B cell (primary cell): ENCODE measurements at regions not wholly inside any gene's neighbourhood (a gene's known extent, or its start where the extent isn't known, plus 50 kb on each side); places are given as distances from the start of the nearest gene placed in this dataset.

Source experiments
- ATAC-seq: fragments of 200-7000 bp; cut with Tn5 transposase; one replicate; pipeline ENCODE4 v1.10.0; 2021; ENCODE audit warnings: low read depth, mild to moderate bottlenecking, moderate number of reproducible peaks, moderate library complexity
- CTCF ChIA-PET: fragments of 350-600 bp; sonication (Branson Sonifier 250); formaldehyde crosslinking; loops from one replicate; lab custom pipeline; 2021; ENCODE audit warnings: antibody characterized with exemption, inconsistent platforms; lab: Charles Lee
- POLR2A ChIA-PET: fragments of 350-600 bp; sonication (Branson Sonifier 250); formaldehyde crosslinking; loops from one replicate; lab custom pipeline; 2021; ENCODE audit warnings: antibody characterized with exemption; lab: Charles Lee
- DNase-seq: peaks from one replicate; pipeline ENCODE4 v3.0.0; 2013
- H2AFZ ChIP-seq: 2 replicates; pipeline ENCODE4 v1.6.1; 2012; ENCODE audit warnings: mild to moderate bottlenecking, low read depth, low read length; ENCODE audit not compliant: insufficient read depth, poor library complexity, severe bottlenecking
- H3K27ac ChIP-seq, 2 donors: 1 replicate in 1 of 2; 2 replicates in 1 of 2; pipeline ENCODE4 v1.5.1; 2012 to 2013; ENCODE audit warnings: low read length in 2 of 2, mild to moderate bottlenecking in 2 of 2, moderate library complexity in 1 of 2
- H3K27me3 ChIP-seq, 4 experiments: fragments of 200-600 bp in 1 of 4; sonication (generic) in 1 of 4; replicated peaks in 1 of 4; 1 replicate in 2 of 4; 2 replicates in 2 of 4; pipeline versions ENCODE4 v1.6.1 to v1.7.0; 2013 to 2016; ENCODE audit warnings: low read length in 3 of 4, mild to moderate bottlenecking in 2 of 4, mixed read lengths in 1 of 4, moderate library complexity in 1 of 4; ENCODE audit not compliant: insufficient read depth in 4 of 4, control insufficient read depth in 3 of 4; ENCODE audit errors: control extremely low read depth in 1 of 4
- H3K36me3 ChIP-seq, 2 experiments: replicated peaks in 1 of 2; 1 replicate in 1 of 2; 2 replicates in 1 of 2; pipeline versions ENCODE4 v1.6.1 to v1.7.1; 2013; ENCODE audit warnings: low read length in 1 of 2; ENCODE audit not compliant: insufficient read depth in 2 of 2, control insufficient read depth in 1 of 2; ENCODE audit errors: control extremely low read depth in 1 of 2, extremely low read depth in 1 of 2
- H3K4me1 ChIP-seq, 2 donors: fragments of 200-600 bp in 1 of 2; sonication (generic) in 1 of 2; 1 replicate in 1 of 2; 2 replicates in 1 of 2; pipeline versions ENCODE4 v1.5.1 to v1.6.1; 2013 to 2017; ENCODE audit warnings: low read length in 2 of 2; ENCODE audit not compliant: control insufficient read depth in 2 of 2, insufficient read depth in 2 of 2
- H3K4me2 ChIP-seq: replicated peaks from 2 replicates; pipeline ENCODE3; 2012; ENCODE audit warnings: mild to moderate bottlenecking, low read depth, low read length; ENCODE audit not compliant: poor library complexity, severe bottlenecking
- H3K4me3 ChIP-seq, 5 experiments: fragments of 200-600 bp in 1 of 5; sonication (generic) in 1 of 5; 1 replicate in 3 of 5; 2 replicates in 2 of 5; pipeline versions ENCODE4 v1.5.1 to v1.7.0; 2011 to 2016; ENCODE audit warnings: low read length in 4 of 5, mild to moderate bottlenecking in 4 of 5, low read depth in 2 of 5, control low read depth in 1 of 5, moderate library complexity in 1 of 5; ENCODE audit not compliant: insufficient read depth in 1 of 5; ENCODE audit errors: control extremely low read depth in 1 of 5, extremely low read depth in 1 of 5
- H3K79me2 ChIP-seq: fragments of 200-600 bp; sonication (generic); one replicate; pipeline ENCODE4 v1.6.0; 2016; ENCODE audit warnings: low read length; ENCODE audit not compliant: control insufficient read depth, insufficient read depth
- H3K9ac ChIP-seq: fragments of 200-600 bp; sonication (generic); 2 replicates; pipeline ENCODE4 v1.6.1; 2017; ENCODE audit warnings: mild to moderate bottlenecking, low read length, moderate library complexity
- H3K9me3 ChIP-seq, 3 donors: one replicate each; pipeline versions ENCODE4 v1.6.1 to v1.7.1; 2013; ENCODE audit warnings: low read length in 2 of 3; ENCODE audit not compliant: control insufficient read depth in 2 of 3, insufficient read depth in 1 of 3; ENCODE audit errors: control extremely low read depth in 1 of 3
- H4K20me1 ChIP-seq: 2 replicates; pipeline ENCODE4 v1.6.0; 2012; ENCODE audit warnings: mild to moderate bottlenecking, low read length; ENCODE audit not compliant: insufficient read depth, control insufficient read depth, poor library complexity, severe bottlenecking
- H3K27ac Mint-ChIP-seq: one replicate; pipeline ENCODE4 v1.8.0; 2021; ENCODE audit warnings: mixed read lengths
- H3K27me3 Mint-ChIP-seq: one replicate; pipeline ENCODE4 v1.8.0; 2021; ENCODE audit warnings: mixed read lengths
- H3K4me1 Mint-ChIP-seq: one replicate; pipeline ENCODE4 v1.8.0; 2021; ENCODE audit warnings: mixed read lengths
- H3K4me3 Mint-ChIP-seq: one replicate; pipeline ENCODE4 v1.8.0; 2021; ENCODE audit warnings: mixed read lengths
- H3K9me3 Mint-ChIP-seq: one replicate; pipeline ENCODE4 v1.8.0; 2022; ENCODE audit warnings: mixed read lengths; ENCODE audit not compliant: insufficient read depth
- EZH2 ChIP-seq: IDR thresholded peaks from 2 replicates; pipeline ENCODE4 v1.6.1; 2012; ENCODE audit warnings: borderline replicate concordance, low read depth, mild to moderate bottlenecking, moderate library complexity, low read length; ENCODE audit not compliant: insufficient read depth, poor library complexity, severe bottlenecking
- WGBS: methylation state at CpG from one replicate; pipeline ENCODE4 v1.1.5; 2013; ENCODE audit warnings: missing lambda C conversion rate; ENCODE audit not compliant: insufficient coverage; 5-methylcytosine and 5-hydroxymethylcytosine counted together
- intact Hi-C: fragments of 100-400 bp; cut with micrococcal nuclease; formaldehyde crosslinking; loops from one replicate; pipeline ENCODE4 v1.10.0; 2022
- TF ChIP-seq, protein P1 (sequence below): fragments of 200-600 bp; IDR thresholded peaks from one replicate; pipeline ENCODE4 v1.8.0; 2022; ENCODE audit warnings: antibody characterized with exemption, mild to moderate bottlenecking

DNA sequence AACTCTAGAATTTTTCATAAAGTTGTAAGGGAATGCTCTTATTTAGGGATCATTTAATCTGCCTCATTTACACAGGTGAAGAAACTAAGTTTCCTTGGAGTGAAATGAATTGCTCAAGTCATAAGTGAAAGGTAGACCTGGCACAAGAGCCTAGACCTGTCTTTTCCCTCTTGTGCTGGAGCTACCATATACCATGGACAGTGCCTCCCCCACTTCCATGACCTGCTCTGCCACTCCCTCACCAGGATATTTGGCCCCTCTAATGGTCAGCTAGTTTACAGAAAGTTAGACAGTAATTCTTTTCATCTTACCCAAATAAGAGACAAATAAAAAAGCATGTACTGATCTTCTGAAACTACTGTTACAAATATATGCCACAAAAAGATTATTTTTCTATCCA, 105.5 kb upstream of the ACO1 start:
- H3K4me1 Mint-ChIP-seq: no peaks in the 10 kb centered on the region

DNA sequence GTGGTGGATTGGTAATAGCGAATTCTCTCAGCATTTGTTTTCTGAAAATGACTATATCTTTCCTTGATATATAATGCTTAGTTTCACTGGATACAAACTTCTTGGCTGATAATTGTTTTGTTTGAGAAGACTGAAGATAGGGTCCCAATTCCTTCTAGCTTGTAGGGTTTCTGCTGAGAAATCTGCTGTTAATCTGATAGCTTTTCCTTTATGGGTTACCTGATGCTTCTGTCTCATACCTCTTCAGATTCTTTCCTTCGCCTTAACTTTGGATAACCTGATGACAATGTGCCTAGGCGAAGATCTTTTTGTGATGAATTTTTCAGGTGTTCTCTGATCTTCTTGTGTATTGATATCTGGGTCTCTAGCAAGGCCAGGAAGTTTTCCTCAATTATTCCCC, 94.7 kb upstream of the ACO1 start:
- Histone ChIP-seq H3K79me2 (no peaks in the 10 kb centered on the region), H3K4me3 (no peak overlapping the region), H3K9me3 (peaks cover 0 to 6% (median 0%) of the 10 kb centered on the region in 3 donors), H4K20me1 (no peaks in the 10 kb centered on the region), H3K4me1 (no peaks in the 10 kb centered on the region), H3K4me2 (no peak overlapping the region), H3K27ac (no peak overlapping the region), H3K36me3 (no peaks in the 10 kb centered on the region), H3K27me3 (peaks cover 0 to 2% (median 0%) of the 10 kb centered on the region in 4 experiments), H3K9ac (no peak overlapping the region), H2AFZ (no peak overlapping the region)
- TF ChIP-seq, protein P1, sequence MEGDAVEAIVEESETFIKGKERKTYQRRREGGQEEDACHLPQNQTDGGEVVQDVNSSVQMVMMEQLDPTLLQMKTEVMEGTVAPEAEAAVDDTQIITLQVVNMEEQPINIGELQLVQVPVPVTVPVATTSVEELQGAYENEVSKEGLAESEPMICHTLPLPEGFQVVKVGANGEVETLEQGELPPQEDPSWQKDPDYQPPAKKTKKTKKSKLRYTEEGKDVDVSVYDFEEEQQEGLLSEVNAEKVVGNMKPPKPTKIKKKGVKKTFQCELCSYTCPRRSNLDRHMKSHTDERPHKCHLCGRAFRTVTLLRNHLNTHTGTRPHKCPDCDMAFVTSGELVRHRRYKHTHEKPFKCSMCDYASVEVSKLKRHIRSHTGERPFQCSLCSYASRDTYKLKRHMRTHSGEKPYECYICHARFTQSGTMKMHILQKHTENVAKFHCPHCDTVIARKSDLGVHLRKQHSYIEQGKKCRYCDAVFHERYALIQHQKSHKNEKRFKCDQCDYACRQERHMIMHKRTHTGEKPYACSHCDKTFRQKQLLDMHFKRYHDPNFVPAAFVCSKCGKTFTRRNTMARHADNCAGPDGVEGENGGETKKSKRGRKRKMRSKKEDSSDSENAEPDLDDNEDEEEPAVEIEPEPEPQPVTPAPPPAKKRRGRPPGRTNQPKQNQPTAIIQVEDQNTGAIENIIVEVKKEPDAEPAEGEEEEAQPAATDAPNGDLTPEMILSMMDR: no peak
- TF ChIP-seq EZH2: no peak
- WGBS: no CpG with 5 or more reads among the region's 3 CpGs
- intact Hi-C loops: no loop called here
- no peak for ATAC-seq
- DNase-seq: no peak
- H3K4me1 Mint-ChIP-seq: no peaks in the 10 kb centered on the region
- ChIA-PET POLR2A (no interaction called here), CTCF (no interaction called here)
- peaks cover 7% of the 10 kb centered on the region for H3K27me3 Mint-ChIP-seq
- H3K4me3 Mint-ChIP-seq: no peak overlapping the region
- H3K27ac Mint-ChIP-seq: no peak overlapping the region
- H3K9me3 Mint-ChIP-seq: peaks cover 2% of the 10 kb centered on the region

More for the DNA sequence above, 105.5 kb upstream of the ACO1 start:
- H3K9me3 Mint-ChIP-seq: no peaks in the 10 kb centered on the region
- no peak overlapping the region for H3K9ac ChIP-seq
- no peaks in the 10 kb centered on the region for H3K4me1 ChIP-seq
- H3K9me3 ChIP-seq: no peaks in the 10 kb centered on the region
- H3K4me3 Mint-ChIP-seq: no peak overlapping the region
- H3K27me3 ChIP-seq: no peaks in the 10 kb centered on the region
- no peaks in the 10 kb centered on the region for H3K27me3 Mint-ChIP-seq
- CTCF ChIA-PET: no interaction called here
- no peak overlapping the region for H3K4me2 ChIP-seq
- ATAC-seq: no peak
- intact Hi-C loops: no loop called here
- H3K79me2 ChIP-seq: no peaks in the 10 kb centered on the region
- TF ChIP-seq, protein P1: no peak
- TF ChIP-seq EZH2: no peak
- H3K27ac ChIP-seq: no peak overlapping the region
- H3K4me3 ChIP-seq: no peak overlapping the region
- no peak overlapping the region for H2AFZ ChIP-seq
- DNase-seq: no peak
- H4K20me1 ChIP-seq: no peaks in the 10 kb centered on the region
- H3K36me3 ChIP-seq: no peaks in the 10 kb centered on the region
- POLR2A ChIA-PET: no interaction called here
- H3K27ac Mint-ChIP-seq: no peak overlapping the region
